ENCODE measurements at regions not wholly inside any gene's neighbourhood (a gene's known extent, or its start where the extent isn't known, plus 50 kb on each side); places are given as distances from the start of the nearest gene placed in this dataset.

DNA sequence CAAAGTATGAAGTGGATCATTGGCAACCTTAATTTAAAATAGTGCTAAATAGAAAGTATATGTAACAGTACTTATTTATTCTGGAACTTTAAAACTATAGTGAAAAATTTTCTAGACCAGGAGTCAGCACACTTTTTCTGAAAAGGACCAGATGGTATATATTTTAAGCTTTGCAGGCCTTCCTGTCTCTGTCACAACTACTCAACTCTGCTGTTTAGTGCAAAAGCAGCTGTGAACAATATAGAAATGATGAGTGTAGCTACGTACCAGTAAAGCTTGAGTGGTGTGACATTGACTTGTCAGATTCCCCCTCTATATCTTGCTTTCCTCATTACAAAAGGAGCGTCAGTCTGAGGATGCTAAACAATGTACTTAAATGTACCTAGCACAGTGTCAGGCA is 88.1 kb upstream of the IGFBP3 start:
- no peak overlapping the region for H3K27ac ChIP-seq (ENCODE audit: low read length)
- no peak overlapping the region for H3K4me3 ChIP-seq (ENCODE audit: low read length in 2 of 2)
- H3K27me3 ChIP-seq (ENCODE audit: control insufficient read depth in 1 of 2, insufficient read depth in 2 of 2, low read length in 2 of 2) = peaks cover 0 to 5% of the 10 kb centered on the region in 2 donors

DNA sequence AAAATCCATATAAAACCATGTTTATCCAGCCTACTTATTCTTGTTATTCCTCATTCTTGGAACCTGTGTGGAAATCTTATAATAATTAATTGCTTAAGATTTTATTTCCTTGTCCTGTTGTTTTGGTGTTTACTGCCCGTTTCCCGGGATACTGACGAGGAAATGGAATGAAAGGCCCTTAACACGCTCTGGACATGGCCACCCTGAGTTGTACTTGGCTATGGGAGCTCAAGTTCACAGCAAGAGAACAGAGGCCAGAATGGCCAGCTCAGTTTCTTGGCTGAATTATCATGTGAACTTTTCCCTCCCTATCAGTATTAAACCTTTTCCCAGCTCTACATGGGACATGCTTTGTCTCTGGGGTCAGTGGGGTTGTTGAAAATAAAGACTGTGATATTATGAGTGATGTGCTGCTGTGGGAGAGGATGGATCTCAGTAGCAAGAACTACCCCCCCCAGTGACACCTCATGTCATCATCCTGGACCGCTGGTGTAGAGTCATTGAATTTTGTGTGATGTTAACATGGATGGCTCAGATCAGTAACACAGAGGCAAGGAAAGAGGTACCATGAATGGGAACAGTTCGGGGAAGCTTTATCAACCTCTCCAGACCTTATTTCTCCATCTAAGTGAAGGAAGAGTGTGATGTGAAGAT is 87.0 kb upstream of the IGFBP3 start:
- H3K9ac ChIP-seq (ENCODE audit: low read length in 2 of 2) = no peak overlapping the region
- peak overlapping the region; percentile 18 for H3K27ac ChIP-seq (ENCODE audit: low read length)
- no peak overlapping the region for H3K4me3 ChIP-seq (ENCODE audit: low read length in 2 of 2)
- no peaks in the 10 kb centered on the region for H3K36me3 ChIP-seq (ENCODE audit: control insufficient read depth in 2 of 2, insufficient read depth in 2 of 2, low read length in 2 of 2)
- peaks cover 3 to 6% of the 10 kb centered on the region in 2 donors for H3K9me3 ChIP-seq (ENCODE audit: control insufficient read depth in 2 of 2, low read length in 2 of 2)
- H3K27me3 ChIP-seq (ENCODE audit: control insufficient read depth in 1 of 2, insufficient read depth in 2 of 2, low read length in 2 of 2) = peaks cover 0 to 5% of the 10 kb centered on the region in 2 donors
- no peaks in the 10 kb centered on the region for H3K4me1 ChIP-seq (ENCODE audit: control insufficient read depth, insufficient read depth, low read length)

More for the DNA sequence above, 88.1 kb upstream of the IGFBP3 start:
- Histone ChIP-seq H3K9me3 (ENCODE audit: control insufficient read depth in 2 of 2, low read length in 2 of 2) (peaks cover 3 to 6% of the 10 kb centered on the region in 2 donors), H3K36me3 (ENCODE audit: control insufficient read depth in 2 of 2, insufficient read depth in 2 of 2, low read length in 2 of 2) (no peaks in the 10 kb centered on the region), H3K4me1 (ENCODE audit: control insufficient read depth, insufficient read depth, low read length) (no peaks in the 10 kb centered on the region), H3K9ac (ENCODE audit: low read length in 2 of 2) (no peak overlapping the region)

- Histone ChIP-seq H3K36me3 (ENCODE audit: control insufficient read depth in 2 of 2, insufficient read depth in 2 of 2, low read length in 2 of 2) (no peaks in the 10 kb centered on the region), H3K4me1 (ENCODE audit: control insufficient read depth, insufficient read depth, low read length) (no peaks in the 10 kb centered on the region), H3K27ac (ENCODE audit: low read length) (no peak overlapping the region), H3K4me3 (ENCODE audit: low read length in 2 of 2) (no peak overlapping the region), H3K9me3 (ENCODE audit: control insufficient read depth in 2 of 2, low read length in 2 of 2) (peaks cover 3 to 6% of the 10 kb centered on the region in 2 donors), H3K27me3 (ENCODE audit: control insufficient read depth in 1 of 2, insufficient read depth in 2 of 2, low read length in 2 of 2) (peaks cover 0 to 5% of the 10 kb centered on the region in 2 donors), H3K9ac (ENCODE audit: low read length in 2 of 2) (no peak overlapping the region)
These were observed 86.1 kb upstream of the IGFBP3 start for GRCh38 chr7:46007194-46007593.

DNA sequence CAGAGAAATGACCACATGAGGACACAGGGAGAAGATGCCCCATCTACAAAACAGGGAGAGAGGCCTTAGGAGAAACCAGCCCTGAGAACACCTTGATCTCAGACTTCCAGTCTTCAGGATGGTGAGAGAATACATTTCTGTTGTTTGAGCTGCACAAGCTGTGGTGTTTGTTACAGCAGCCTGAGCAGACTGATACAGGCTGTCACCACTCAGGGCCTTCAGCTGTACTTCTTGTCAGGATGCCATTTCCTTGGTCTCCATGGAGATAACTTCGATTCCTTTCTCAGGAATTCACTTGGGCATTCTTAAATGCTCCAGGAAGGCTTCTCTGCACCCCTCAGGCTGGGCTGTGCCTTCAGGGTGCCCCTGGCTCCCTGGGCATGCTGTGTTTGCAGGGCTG is 85.7 kb upstream of the IGFBP3 start:
- H3K4me1 ChIP-seq (ENCODE audit: control insufficient read depth, insufficient read depth, low read length) = no peaks in the 10 kb centered on the region
- H3K27ac ChIP-seq (ENCODE audit: low read length) = no peak overlapping the region
- no peak overlapping the region for H3K9ac ChIP-seq (ENCODE audit: low read length in 2 of 2)
- no peaks in the 10 kb centered on the region for H3K36me3 ChIP-seq (ENCODE audit: control insufficient read depth in 2 of 2, insufficient read depth in 2 of 2, low read length in 2 of 2)
- peaks cover 3 to 6% of the 10 kb centered on the region in 2 donors for H3K9me3 ChIP-seq (ENCODE audit: control insufficient read depth in 2 of 2, low read length in 2 of 2)
- peaks cover 0 to 5% of the 10 kb centered on the region in 2 donors for H3K27me3 ChIP-seq (ENCODE audit: control insufficient read depth in 1 of 2, insufficient read depth in 2 of 2, low read length in 2 of 2)
- H3K4me3 ChIP-seq (ENCODE audit: low read length in 2 of 2) = no peak overlapping the region

GRCh38 chr7:46006212-46006611 is 85.1 kb upstream of the IGFBP3 start:
- H3K4me1 ChIP-seq (ENCODE audit: control insufficient read depth, insufficient read depth, low read length) = no peaks in the 10 kb centered on the region
- H3K4me3 ChIP-seq (ENCODE audit: low read length in 2 of 2) = no peak overlapping the region
- H3K36me3 ChIP-seq (ENCODE audit: control insufficient read depth in 2 of 2, insufficient read depth in 2 of 2, low read length in 2 of 2) = no peaks in the 10 kb centered on the region
- H3K27me3 ChIP-seq (ENCODE audit: control insufficient read depth in 1 of 2, insufficient read depth in 2 of 2, low read length in 2 of 2) = peaks cover 0 to 5% of the 10 kb centered on the region in 2 donors
- H3K9me3 ChIP-seq (ENCODE audit: control insufficient read depth in 2 of 2, low read length in 2 of 2) = peaks cover 3 to 6% of the 10 kb centered on the region in 2 donors
- H3K27ac ChIP-seq (ENCODE audit: low read length) = no peak overlapping the region
- H3K9ac ChIP-seq (ENCODE audit: low read length in 2 of 2) = no peak overlapping the region

- Histone ChIP-seq H3K9ac (ENCODE audit: low read length in 2 of 2) (no peak overlapping the region), H3K4me1 (ENCODE audit: control insufficient read depth, insufficient read depth, low read length) (no peaks in the 10 kb centered on the region), H3K36me3 (ENCODE audit: control insufficient read depth in 2 of 2, insufficient read depth in 2 of 2, low read length in 2 of 2) (no peaks in the 10 kb centered on the region), H3K27ac (ENCODE audit: low read length) (no peak overlapping the region), H3K27me3 (ENCODE audit: control insufficient read depth in 1 of 2, insufficient read depth in 2 of 2, low read length in 2 of 2) (no peaks in the 10 kb centered on the region), H3K9me3 (ENCODE audit: control insufficient read depth in 2 of 2, low read length in 2 of 2) (peaks cover 3 to 6% of the 10 kb centered on the region in 2 donors), H3K4me3 (ENCODE audit: low read length in 2 of 2) (no peak overlapping the region)
These were observed 83.9 kb upstream of the IGFBP3 start for GRCh38 chr7:46004965-46005364.

- Histone ChIP-seq H3K4me3 (ENCODE audit: low read length in 2 of 2) (no peak overlapping the region), H3K36me3 (ENCODE audit: control insufficient read depth in 2 of 2, insufficient read depth in 2 of 2, low read length in 2 of 2) (no peaks in the 10 kb centered on the region), H3K4me1 (ENCODE audit: control insufficient read depth, insufficient read depth, low read length) (no peaks in the 10 kb centered on the region), H3K9ac (ENCODE audit: low read length in 2 of 2) (no peak overlapping the region), H3K27me3 (ENCODE audit: control insufficient read depth in 1 of 2, insufficient read depth in 2 of 2, low read length in 2 of 2) (no peaks in the 10 kb centered on the region), H3K27ac (ENCODE audit: low read length) (no peak overlapping the region), H3K9me3 (ENCODE audit: control insufficient read depth in 2 of 2, low read length in 2 of 2) (peaks cover 3 to 6% of the 10 kb centered on the region in 2 donors)
These were observed 83.1 kb upstream of the IGFBP3 start for GRCh38 chr7:46003896-46004875.

DNA sequence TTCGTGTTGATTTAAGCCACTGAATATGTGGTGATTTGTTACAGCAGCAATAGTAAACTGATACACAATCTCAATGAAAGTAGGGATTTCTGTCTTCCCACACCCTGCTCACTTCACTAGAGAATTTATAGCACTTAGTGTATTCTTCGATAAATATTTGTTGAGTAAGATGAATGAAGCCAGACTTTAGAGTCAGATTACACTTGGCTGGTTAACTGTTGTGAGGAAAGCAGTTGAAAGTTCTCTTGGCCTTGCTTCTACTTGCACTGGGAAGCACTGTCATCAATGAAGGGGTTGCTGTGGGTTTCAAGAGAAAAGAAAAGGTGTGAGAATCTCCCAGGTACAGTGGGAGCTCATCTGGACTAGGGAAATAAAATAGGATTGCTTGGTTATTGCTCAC is 82.1 kb upstream of the IGFBP3 start:
- H3K4me1 ChIP-seq (ENCODE audit: control insufficient read depth, insufficient read depth, low read length) = no peaks in the 10 kb centered on the region
- no peak overlapping the region for H3K9ac ChIP-seq (ENCODE audit: low read length in 2 of 2)
- peaks cover 3 to 6% of the 10 kb centered on the region in 2 donors for H3K9me3 ChIP-seq (ENCODE audit: control insufficient read depth in 2 of 2, low read length in 2 of 2)
- no peak overlapping the region for H3K4me3 ChIP-seq (ENCODE audit: low read length in 2 of 2)
- no peaks in the 10 kb centered on the region for H3K27me3 ChIP-seq (ENCODE audit: control insufficient read depth in 1 of 2, insufficient read depth in 2 of 2, low read length in 2 of 2)
- H3K27ac ChIP-seq (ENCODE audit: low read length) = no peak overlapping the region
- no peaks in the 10 kb centered on the region for H3K36me3 ChIP-seq (ENCODE audit: control insufficient read depth in 2 of 2, insufficient read depth in 2 of 2, low read length in 2 of 2)

DNA sequence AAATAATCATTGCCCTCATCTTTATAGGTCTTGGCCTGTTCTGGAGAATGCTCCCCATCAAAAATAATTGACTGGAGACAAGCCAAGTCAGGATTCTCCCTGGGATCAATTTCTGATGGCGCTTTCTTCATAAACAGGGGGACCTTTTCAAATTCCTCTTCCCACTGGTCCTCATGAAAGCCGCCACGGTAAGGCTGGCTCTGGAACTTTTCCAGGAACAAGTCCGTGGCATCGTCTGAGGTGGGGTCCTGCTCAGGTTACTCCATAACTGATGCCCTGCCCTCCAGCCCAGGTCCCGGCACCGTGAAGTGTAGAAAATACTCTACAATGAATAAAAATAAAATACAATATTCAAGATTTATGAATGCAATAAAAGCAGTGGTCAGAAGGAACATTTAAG is 79.4 kb upstream of the IGFBP3 start:
- Histone ChIP-seq H3K27ac (ENCODE audit: low read length) (no peak overlapping the region), H3K27me3 (ENCODE audit: control insufficient read depth in 1 of 2, insufficient read depth in 2 of 2, low read length in 2 of 2) (no peaks in the 10 kb centered on the region), H3K4me3 (ENCODE audit: low read length in 2 of 2) (no peak overlapping the region), H3K4me1 (ENCODE audit: control insufficient read depth, insufficient read depth, low read length) (no peaks in the 10 kb centered on the region), H3K36me3 (ENCODE audit: control insufficient read depth in 2 of 2, insufficient read depth in 2 of 2, low read length in 2 of 2) (no peaks in the 10 kb centered on the region), H3K9ac (ENCODE audit: low read length in 2 of 2) (no peak overlapping the region), H3K9me3 (ENCODE audit: control insufficient read depth in 2 of 2, low read length in 2 of 2) (peaks cover 4 to 7% of the 10 kb centered on the region in 2 donors)

GRCh38 chr7:45999541-45999940 is 78.5 kb upstream of the IGFBP3 start:
- H3K27ac ChIP-seq (ENCODE audit: low read length) = no peak overlapping the region
- H3K36me3 ChIP-seq (ENCODE audit: control insufficient read depth in 2 of 2, insufficient read depth in 2 of 2, low read length in 2 of 2) = no peaks in the 10 kb centered on the region
- peaks cover 7 to 9% of the 10 kb centered on the region in 2 donors for H3K9me3 ChIP-seq (ENCODE audit: control insufficient read depth in 2 of 2, low read length in 2 of 2)
- no peak overlapping the region for H3K4me3 ChIP-seq (ENCODE audit: low read length in 2 of 2)
- H3K4me1 ChIP-seq (ENCODE audit: control insufficient read depth, insufficient read depth, low read length) = no peaks in the 10 kb centered on the region
- no peaks in the 10 kb centered on the region for H3K27me3 ChIP-seq (ENCODE audit: control insufficient read depth in 1 of 2, insufficient read depth in 2 of 2, low read length in 2 of 2)
- no peak overlapping the region for H3K9ac ChIP-seq (ENCODE audit: low read length in 2 of 2)
